Mesothelial cell of epicardium (in vitro differentiated cells): ENCODE measurements at regions not wholly inside any gene's neighbourhood (a gene's known extent, or its start where the extent isn't known, plus 50 kb on each side); places are given as distances from the start of the nearest gene placed in this dataset.

ENCODE experiments used
- DNase-seq, 2 experiments: peaks; one replicate each; pipeline ENCODE4 v3.0.0; 2021; ENCODE audit warnings: low spot score in 2 of 2; ENCODE audit not compliant: unreplicated experiment in 2 of 2
- H3K27ac Mint-ChIP-seq: 2 replicates; pipeline ENCODE4 v1.8.0; 2021; ENCODE audit warnings: mixed read lengths
- H3K27me3 Mint-ChIP-seq: 2 replicates; pipeline ENCODE4 v1.8.0; 2021; ENCODE audit warnings: low read depth, mixed read lengths
- H3K36me3 Mint-ChIP-seq: 2 replicates; pipeline ENCODE4 v1.8.0; 2021; ENCODE audit warnings: mixed read lengths
- H3K4me1 Mint-ChIP-seq: 2 replicates; pipeline ENCODE4 v1.8.0; 2021; ENCODE audit warnings: mixed read lengths
- H3K4me3 Mint-ChIP-seq: 2 replicates; pipeline ENCODE4 v1.8.0; 2021; ENCODE audit warnings: mild to moderate bottlenecking, moderate library complexity, mixed read lengths
- H3K9me3 Mint-ChIP-seq: 2 replicates; pipeline ENCODE4 v1.8.0; 2021; ENCODE audit warnings: mixed read lengths
- TF ChIP-seq, protein P1 (sequence below): fragments of 200-600 bp; sonication (generic); IDR thresholded peaks from one replicate; pipeline ENCODE4 v1.5.0; 2021; ENCODE audit warnings: antibody characterized with exemption; ENCODE audit not compliant: unreplicated experiment

DNA sequence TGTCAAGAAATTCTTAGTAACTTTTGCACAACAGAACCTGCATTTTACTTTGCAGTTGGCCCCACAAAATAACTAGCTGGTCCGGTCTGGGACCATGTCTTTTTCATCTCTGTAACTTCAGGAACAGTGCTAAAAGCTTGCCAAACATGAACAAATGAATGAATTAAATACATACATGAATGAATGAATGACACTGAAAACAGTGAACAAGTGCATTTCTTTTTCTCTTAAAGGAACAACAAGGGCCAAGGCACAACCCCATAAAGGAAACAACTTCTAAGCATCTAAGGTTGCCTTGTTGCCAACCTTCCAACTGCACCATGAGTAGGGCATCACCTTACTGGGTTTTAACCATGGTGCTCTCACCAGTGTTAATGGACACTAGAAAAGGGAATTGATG is 534.4 kb upstream of the PKN2 start:
- no peaks in the 10 kb centered on the region for H3K4me1 Mint-ChIP-seq
- no peak for DNase-seq
- no peaks in the 10 kb centered on the region for H3K36me3 Mint-ChIP-seq
- H3K27me3 Mint-ChIP-seq = peaks cover 4% of the 10 kb centered on the region
- H3K27ac Mint-ChIP-seq = no peak overlapping the region
- no peak overlapping the region for H3K4me3 Mint-ChIP-seq
- TF ChIP-seq, protein P1, sequence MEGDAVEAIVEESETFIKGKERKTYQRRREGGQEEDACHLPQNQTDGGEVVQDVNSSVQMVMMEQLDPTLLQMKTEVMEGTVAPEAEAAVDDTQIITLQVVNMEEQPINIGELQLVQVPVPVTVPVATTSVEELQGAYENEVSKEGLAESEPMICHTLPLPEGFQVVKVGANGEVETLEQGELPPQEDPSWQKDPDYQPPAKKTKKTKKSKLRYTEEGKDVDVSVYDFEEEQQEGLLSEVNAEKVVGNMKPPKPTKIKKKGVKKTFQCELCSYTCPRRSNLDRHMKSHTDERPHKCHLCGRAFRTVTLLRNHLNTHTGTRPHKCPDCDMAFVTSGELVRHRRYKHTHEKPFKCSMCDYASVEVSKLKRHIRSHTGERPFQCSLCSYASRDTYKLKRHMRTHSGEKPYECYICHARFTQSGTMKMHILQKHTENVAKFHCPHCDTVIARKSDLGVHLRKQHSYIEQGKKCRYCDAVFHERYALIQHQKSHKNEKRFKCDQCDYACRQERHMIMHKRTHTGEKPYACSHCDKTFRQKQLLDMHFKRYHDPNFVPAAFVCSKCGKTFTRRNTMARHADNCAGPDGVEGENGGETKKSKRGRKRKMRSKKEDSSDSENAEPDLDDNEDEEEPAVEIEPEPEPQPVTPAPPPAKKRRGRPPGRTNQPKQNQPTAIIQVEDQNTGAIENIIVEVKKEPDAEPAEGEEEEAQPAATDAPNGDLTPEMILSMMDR = no peak
- peaks cover 8% of the 10 kb centered on the region for H3K9me3 Mint-ChIP-seq

DNA sequence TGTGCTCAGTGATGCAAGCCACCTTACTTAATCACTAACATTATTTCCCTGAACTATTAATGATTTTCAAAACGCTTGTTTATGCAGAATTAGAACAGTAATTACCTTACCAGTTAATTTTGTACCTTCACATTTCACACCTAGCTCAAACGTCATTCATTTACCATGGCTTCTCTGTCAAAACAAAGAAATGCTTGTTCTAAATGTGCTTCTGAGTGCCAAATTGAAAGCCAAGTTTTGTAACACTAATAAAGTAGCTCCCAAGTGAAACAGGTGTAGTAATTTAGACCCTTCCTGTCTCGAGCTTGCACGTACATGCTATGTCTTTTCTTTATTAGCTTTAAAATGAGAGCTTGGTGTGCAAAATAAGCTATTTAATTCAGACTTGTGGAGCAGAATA is 533.7 kb upstream of the PKN2 start:
- Mint-ChIP-seq H3K9me3 (peaks cover 2% of the 10 kb centered on the region), H3K4me3 (no peak overlapping the region), H3K27me3 (peaks cover 4% of the 10 kb centered on the region), H3K27ac (no peak overlapping the region), H3K4me1 (no peaks in the 10 kb centered on the region), H3K36me3 (no peaks in the 10 kb centered on the region)
- no peak for DNase-seq
- TF ChIP-seq, protein P1 = no peak

DNA sequence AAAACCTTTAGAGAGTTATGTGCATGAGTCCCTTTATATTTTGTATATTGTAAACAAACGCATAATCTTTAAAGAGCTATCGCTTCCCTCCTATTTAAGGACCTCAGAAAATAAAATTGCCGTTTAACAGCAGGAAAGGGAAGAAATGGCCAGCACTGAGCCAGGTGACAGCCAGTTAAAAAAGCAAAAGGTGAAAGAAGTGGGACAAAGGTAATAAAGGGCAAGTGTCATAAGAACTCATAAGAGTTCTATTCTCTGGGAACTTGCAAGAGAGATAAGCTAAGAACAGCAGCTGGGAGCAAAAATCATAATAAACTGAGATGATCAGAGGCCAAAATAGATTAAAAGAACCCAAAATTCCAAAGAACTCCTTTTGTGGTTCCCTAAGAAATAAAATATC is 520.9 kb upstream of the PKN2 start:
- H3K4me1 Mint-ChIP-seq = no peaks in the 10 kb centered on the region
- H3K9me3 Mint-ChIP-seq = no peaks in the 10 kb centered on the region
- H3K4me3 Mint-ChIP-seq = no peak overlapping the region
- TF ChIP-seq, protein P1 = no peak
- no peak for DNase-seq
- no peak overlapping the region for H3K27ac Mint-ChIP-seq
- peaks cover 11% of the 10 kb centered on the region for H3K27me3 Mint-ChIP-seq
- no peaks in the 10 kb centered on the region for H3K36me3 Mint-ChIP-seq

DNA sequence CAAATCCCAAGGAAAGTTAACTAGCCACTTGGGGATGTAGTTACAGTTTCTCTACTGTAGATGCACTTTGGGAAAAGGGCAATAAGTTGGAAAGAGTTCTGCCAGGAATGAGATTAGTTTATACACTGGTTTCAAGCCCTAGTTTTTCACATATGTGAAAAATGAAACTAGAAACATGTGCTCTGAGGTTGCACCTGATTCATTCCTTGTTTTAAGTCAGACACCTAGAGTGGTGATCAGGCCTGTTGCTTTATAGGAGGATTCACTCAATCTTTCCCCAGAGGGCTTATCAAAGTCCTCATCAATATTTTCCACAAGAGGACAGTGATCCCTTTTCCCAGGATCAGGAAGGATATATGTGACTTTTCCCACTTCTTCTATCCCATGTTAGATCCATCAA is 515.9 kb upstream of the PKN2 start:
- DNase-seq = no peak
- Mint-ChIP-seq H3K9me3 (no peaks in the 10 kb centered on the region), H3K27ac (no peak overlapping the region), H3K4me1 (peaks cover 1% of the 10 kb centered on the region), H3K4me3 (no peak overlapping the region), H3K27me3 (peaks cover 16% of the 10 kb centered on the region), H3K36me3 (no peaks in the 10 kb centered on the region)
- TF ChIP-seq, protein P1 = no peak

DNA sequence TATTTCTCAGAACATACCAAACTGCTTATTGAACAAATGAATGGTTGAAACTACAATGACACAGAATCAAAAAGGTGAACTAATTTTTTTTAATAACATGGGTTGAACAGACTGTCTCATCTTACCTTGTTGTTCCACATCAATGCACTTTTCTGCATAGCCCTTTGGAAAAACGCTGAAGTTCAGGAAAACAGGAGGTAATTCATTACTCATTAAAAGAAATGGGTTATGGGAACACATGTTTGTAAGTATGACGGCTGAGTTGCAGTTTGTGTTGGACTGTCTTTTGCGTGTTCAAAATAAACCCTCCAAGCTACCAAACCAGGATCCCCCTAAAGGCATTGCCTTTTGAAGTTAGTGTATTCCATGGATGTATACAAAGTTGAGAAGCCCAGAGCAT is 514.9 kb upstream of the PKN2 start:
- H3K4me1 Mint-ChIP-seq = peaks cover 1% of the 10 kb centered on the region
- H3K36me3 Mint-ChIP-seq = no peaks in the 10 kb centered on the region
- H3K4me3 Mint-ChIP-seq = no peak overlapping the region
- no peak for DNase-seq
- peaks cover 16% of the 10 kb centered on the region for H3K27me3 Mint-ChIP-seq
- no peak overlapping the region for H3K27ac Mint-ChIP-seq
- H3K9me3 Mint-ChIP-seq = no peaks in the 10 kb centered on the region
- TF ChIP-seq, protein P1 = no peak

DNA sequence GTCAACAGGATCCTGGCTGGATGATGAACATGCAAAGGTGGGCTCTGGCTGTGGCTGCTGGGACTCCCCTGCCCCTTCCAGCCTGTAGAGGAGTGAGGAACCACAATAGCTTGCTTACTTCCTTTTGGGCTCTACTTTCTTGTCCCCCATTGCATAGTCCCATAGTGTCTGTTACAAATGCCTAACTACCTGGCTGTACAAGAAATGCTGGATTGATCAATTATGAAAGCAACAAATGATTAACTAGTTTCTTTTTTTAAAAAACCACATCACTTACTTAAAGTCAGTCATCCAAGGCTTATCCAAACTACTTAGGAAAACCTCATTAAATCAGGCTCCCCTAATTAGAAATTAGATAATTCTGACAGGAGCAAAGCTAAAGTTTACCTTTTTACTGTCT is 514.1 kb upstream of the PKN2 start:
- Mint-ChIP-seq H3K27ac (no peak overlapping the region), H3K4me3 (no peak overlapping the region), H3K36me3 (no peaks in the 10 kb centered on the region), H3K9me3 (no peaks in the 10 kb centered on the region), H3K4me1 (peaks cover 1% of the 10 kb centered on the region), H3K27me3 (peaks cover 14% of the 10 kb centered on the region)
- no peak for DNase-seq
- TF ChIP-seq, protein P1 = no peak
